ENCODE measurements at regions not wholly inside any gene's neighbourhood (a gene's known extent, or its start where the extent isn't known, plus 50 kb on each side); places are given as distances from the start of the nearest gene placed in this dataset.

GRCh38 chr9:12289711-12290110 is 403.5 kb upstream of the TYRP1 start:
- Histone ChIP-seq H3K4me1 (no peaks in the 10 kb centered on the region), H3K36me3 (no peaks in the 10 kb centered on the region), H3K4me3 (no peak overlapping the region), H3K27ac (no peak overlapping the region), H3K27me3 (no peaks in the 10 kb centered on the region), H3K9me3 (no peaks in the 10 kb centered on the region)
- ATAC-seq, result no peak
- TF ChIP-seq EP300 (IDR thresholded peaks at IDR 0.05) (no peak), POLR2AphosphoS5 (IDR thresholded peaks at IDR 0.05) (no peak), POLR2A (IDR thresholded peaks at IDR 0.05) (no peak), CTCF (IDR thresholded peaks at IDR 0.05) (no peak)

DNA sequence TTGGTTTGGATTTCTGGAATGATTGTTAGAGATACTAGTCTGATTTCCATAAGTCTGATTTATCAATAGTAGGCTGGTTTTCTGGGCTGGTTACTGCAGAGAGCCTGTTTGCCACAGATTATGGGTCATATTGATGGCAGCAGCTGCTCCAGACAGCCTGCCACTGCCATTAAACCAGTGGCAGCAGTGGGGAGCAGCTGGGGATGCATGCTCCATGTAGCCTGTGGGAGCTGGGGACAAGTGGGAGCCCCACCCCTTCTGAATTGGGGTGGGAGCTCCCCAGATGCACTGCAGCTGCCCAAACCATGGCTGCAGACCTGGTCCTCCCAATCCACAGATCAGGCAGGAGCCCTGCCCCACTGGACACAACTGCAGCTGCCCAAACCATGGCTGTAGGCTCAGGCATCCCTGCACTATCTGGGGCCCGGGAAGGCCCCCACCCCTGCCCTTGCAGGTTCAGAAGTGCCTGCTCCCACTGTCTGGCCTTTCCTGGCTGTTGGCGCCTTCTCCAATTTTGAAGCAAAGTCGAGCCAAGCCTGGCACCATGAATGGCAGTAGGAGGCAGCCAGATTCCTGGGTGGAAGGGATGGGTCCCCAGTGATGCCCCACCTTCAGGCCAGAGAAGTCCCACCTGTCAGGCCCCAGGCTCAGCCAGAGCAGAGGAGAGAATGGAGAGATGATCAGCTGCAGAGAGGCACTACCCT is 402.9 kb upstream of the TYRP1 start:
- no peaks in the 10 kb centered on the region for H3K9me3 ChIP-seq
- no peak overlapping the region for H3K27ac ChIP-seq
- H3K4me3 ChIP-seq, result no peak overlapping the region
- no CpG with 5 or more reads among the region's 3 CpGs for WGBS, 2 donors (ENCODE audit: low coverage in 1 of 2)
- H3K4me1 ChIP-seq, result no peaks in the 10 kb centered on the region
- TF ChIP-seq EP300 (IDR thresholded peaks at IDR 0.05), result no peak
- TF ChIP-seq POLR2A (IDR thresholded peaks at IDR 0.05), result no peak
- no peak for TF ChIP-seq POLR2AphosphoS5 (IDR thresholded peaks at IDR 0.05)
- TF ChIP-seq CTCF (IDR thresholded peaks at IDR 0.05), result no peak
- ATAC-seq, result no peak
- no peaks in the 10 kb centered on the region for H3K36me3 ChIP-seq
- no peaks in the 10 kb centered on the region for H3K27me3 ChIP-seq

GRCh38 chr9:12305211-12305610 is 388.0 kb upstream of the TYRP1 start:
- no peak overlapping the region for H3K4me3 ChIP-seq
- H3K4me1 ChIP-seq, result no peaks in the 10 kb centered on the region
- 76 to 93% methylated on average over 1 of the region's 1 CpG for WGBS, 2 donors (ENCODE audit: low coverage in 1 of 2)
- H3K27ac ChIP-seq, result no peak overlapping the region
- H3K9me3 ChIP-seq, result peaks cover 0 to 5% (median 0%) of the 10 kb centered on the region in 3 donors
- H3K36me3 ChIP-seq, result no peaks in the 10 kb centered on the region
- ATAC-seq, result no peak
- TF ChIP-seq POLR2A (IDR thresholded peaks at IDR 0.05), result no peak
- TF ChIP-seq EP300 (IDR thresholded peaks at IDR 0.05), result no peak
- no peak for TF ChIP-seq POLR2AphosphoS5 (IDR thresholded peaks at IDR 0.05)
- TF ChIP-seq CTCF (IDR thresholded peaks at IDR 0.05), result no peak
- no peaks in the 10 kb centered on the region for H3K27me3 ChIP-seq

DNA sequence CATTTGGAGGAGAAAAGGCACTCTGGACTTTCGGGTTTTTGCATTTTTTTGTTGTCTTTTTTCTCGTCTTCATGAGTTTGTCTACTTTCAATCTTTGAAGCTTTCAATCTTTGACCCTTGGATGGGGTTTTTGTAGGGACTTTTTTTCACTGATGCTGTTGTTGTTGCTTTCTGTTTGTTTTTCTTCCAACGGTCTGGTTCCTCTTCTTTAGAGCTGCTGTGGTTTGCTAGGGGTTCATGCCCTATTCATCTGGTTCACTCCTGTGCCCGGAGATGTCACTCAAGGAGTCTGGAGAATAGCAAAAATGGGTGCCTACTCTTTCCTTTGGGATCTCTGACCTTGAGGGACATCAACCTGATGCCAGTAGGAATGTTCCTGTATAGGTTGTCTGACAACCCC is 378.6 kb upstream of the TYRP1 start:
- H3K4me3 ChIP-seq, result no peak overlapping the region
- no peak for ATAC-seq
- H3K36me3 ChIP-seq, result no peaks in the 10 kb centered on the region
- 70 to 76% methylated on average over 3 to 4 of the region's 4 CpGs for WGBS, 2 donors (ENCODE audit: low coverage in 1 of 2)
- TF ChIP-seq CTCF (IDR thresholded peaks at IDR 0.05) (no peak), POLR2AphosphoS5 (IDR thresholded peaks at IDR 0.05) (no peak), EP300 (IDR thresholded peaks at IDR 0.05) (no peak), POLR2A (IDR thresholded peaks at IDR 0.05) (no peak)
- peaks cover 5% of the 10 kb centered on the region for H3K27me3 ChIP-seq
- H3K4me1 ChIP-seq, result no peaks in the 10 kb centered on the region
- H3K27ac ChIP-seq, result no peak overlapping the region
- peaks cover 0 to 3% (median 0%) of the 10 kb centered on the region in 3 donors for H3K9me3 ChIP-seq

Data from gastroesophageal sphincter (tissue), 4 donors.